ENCODE measurements at regions not wholly inside any gene's neighbourhood (a gene's known extent, or its start where the extent isn't known, plus 50 kb on each side); places are given as distances from the start of the nearest gene placed in this dataset.

DNA sequence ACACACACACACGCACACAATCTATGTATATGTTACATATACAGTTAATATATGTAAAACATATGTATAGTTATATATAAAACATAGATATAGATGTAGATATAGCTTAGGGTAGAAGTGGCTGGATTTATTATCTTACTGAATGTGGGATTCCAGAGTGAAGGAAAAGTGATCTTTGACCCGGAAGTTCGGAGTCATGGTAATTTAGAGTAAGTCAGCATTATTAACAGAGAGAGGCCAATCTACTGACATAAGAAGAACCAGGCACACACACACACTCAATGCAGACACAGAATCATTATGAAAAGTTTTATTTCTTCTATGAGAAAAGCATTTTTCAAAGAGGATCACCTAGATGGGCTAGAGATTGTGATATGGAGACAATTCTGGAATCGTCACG lies 384.2 kb upstream of the NOVA1 start:
- H3K4me3 Mint-ChIP-seq, result no peak overlapping the region
- no peaks in the 10 kb centered on the region for H3K27me3 Mint-ChIP-seq (ENCODE audit: low read depth, poor library complexity)
- no peak overlapping the region for H3K27ac Mint-ChIP-seq
- no peaks in the 10 kb centered on the region for H3K4me1 Mint-ChIP-seq
- H3K36me3 Mint-ChIP-seq (ENCODE audit: low read depth), result no peaks in the 10 kb centered on the region
- TF ChIP-seq, protein P1, sequence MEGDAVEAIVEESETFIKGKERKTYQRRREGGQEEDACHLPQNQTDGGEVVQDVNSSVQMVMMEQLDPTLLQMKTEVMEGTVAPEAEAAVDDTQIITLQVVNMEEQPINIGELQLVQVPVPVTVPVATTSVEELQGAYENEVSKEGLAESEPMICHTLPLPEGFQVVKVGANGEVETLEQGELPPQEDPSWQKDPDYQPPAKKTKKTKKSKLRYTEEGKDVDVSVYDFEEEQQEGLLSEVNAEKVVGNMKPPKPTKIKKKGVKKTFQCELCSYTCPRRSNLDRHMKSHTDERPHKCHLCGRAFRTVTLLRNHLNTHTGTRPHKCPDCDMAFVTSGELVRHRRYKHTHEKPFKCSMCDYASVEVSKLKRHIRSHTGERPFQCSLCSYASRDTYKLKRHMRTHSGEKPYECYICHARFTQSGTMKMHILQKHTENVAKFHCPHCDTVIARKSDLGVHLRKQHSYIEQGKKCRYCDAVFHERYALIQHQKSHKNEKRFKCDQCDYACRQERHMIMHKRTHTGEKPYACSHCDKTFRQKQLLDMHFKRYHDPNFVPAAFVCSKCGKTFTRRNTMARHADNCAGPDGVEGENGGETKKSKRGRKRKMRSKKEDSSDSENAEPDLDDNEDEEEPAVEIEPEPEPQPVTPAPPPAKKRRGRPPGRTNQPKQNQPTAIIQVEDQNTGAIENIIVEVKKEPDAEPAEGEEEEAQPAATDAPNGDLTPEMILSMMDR (IDR thresholded peaks at IDR 0.05), result no peak
- H3K9me3 Mint-ChIP-seq, result no peaks in the 10 kb centered on the region
- DNase-seq, result no peak

DNA sequence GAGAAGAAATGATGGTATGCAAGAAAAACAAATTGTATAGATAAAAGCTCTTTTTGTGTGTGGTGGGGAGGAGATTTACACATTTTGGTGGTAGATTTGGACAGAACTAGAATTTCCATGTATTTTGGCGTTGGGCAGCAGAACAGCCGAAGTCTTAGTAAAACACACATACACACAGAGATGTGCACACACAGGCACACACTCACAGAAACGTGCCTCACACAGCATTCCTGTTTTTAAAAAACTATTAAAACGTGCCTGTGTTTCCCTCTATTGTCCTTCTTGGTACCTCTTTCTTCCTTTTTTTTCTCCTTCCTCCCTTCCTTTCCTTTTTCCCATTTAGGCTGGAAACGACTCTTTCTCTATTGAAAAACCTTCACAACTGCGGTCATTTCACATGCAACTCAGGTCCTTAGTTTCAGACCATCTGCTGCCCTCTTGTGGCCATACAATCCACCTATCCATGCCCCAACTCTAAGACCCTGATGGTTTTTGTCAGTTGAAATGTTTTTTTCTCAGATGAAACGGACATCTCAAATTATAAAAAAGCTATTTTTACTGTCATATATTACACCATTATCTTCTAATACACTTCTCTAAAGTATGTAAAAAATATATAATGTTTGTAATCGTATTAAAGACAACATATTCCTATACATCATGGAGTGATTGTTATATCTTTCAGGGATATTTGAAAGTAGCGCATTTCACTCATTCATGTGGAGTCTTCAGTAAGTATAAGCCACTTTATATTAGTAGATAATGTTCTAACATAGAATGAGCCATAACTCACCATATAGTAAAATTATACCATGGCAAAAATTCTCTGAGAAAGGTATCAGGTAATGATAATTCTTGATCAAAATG lies 386.7 kb upstream of the NOVA1 start:
- TF ChIP-seq, protein P1 (IDR thresholded peaks at IDR 0.05), result peak; percentile 75
- Mint-ChIP-seq H3K4me3 (peak overlapping the region; percentile 1), H3K4me1 (peaks cover 10% of the 10 kb centered on the region), H3K9me3 (no peaks in the 10 kb centered on the region), H3K36me3 (ENCODE audit: low read depth) (no peaks in the 10 kb centered on the region), H3K27me3 (ENCODE audit: low read depth, poor library complexity) (no peaks in the 10 kb centered on the region), H3K27ac (no peak overlapping the region)
- DNase-seq, result peak; percentile 74

DNA sequence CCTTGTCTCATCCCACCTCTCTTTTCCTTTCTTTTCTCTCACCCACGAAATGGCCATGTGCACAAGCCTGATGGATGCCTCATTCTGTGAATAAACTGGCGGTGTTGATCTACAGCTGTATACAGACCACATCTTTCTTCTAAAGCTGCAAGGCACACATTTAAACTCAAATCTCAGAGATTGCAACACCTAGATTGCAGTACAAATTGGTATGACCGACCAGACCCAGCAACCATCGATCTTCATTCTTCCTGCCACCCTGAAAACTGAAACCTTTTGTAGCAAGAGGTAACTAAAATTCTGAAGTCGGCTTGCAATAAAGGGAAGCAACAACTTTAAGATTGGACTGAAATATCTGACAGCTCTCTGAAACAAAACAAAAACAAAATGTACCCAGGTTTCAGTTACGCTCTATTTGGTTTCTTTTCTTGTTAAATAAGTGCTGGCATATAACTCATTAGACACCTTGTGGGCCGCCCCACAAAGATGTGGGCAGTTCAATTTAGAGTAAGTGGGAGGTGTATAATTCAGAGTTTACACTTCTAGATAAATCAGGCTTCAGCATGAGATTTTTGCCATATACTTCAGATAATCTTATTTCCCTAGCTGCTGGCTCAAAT lies 390.0 kb upstream of the NOVA1 start:
- H3K36me3 Mint-ChIP-seq (ENCODE audit: low read depth), result no peaks in the 10 kb centered on the region
- no peak overlapping the region for H3K27ac Mint-ChIP-seq
- H3K27me3 Mint-ChIP-seq (ENCODE audit: low read depth, poor library complexity), result no peaks in the 10 kb centered on the region
- no peak for DNase-seq
- H3K4me3 Mint-ChIP-seq, result no peak overlapping the region
- no peaks in the 10 kb centered on the region for H3K9me3 Mint-ChIP-seq
- TF ChIP-seq, protein P1 (IDR thresholded peaks at IDR 0.05), result no peak
- H3K4me1 Mint-ChIP-seq, result peaks cover 10% of the 10 kb centered on the region

DNA sequence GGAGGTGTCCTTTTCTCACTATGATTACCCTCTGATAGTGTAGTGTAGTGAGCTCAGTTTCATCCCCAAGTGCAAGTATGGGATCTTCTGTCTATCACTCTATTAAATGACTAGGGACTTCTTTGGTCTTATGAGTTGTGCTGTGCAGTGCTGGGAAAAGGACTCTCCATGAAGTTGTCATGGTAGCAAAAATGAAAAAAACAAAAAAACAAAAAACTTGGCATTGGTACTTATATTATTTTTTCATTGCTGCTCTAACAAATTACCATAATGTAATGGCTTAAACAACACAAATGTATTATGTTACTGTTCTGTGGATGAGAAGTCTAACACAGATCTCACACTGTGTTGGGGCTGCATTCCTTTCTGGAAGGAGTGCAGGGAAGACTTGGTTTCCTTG lies 393.1 kb upstream of the NOVA1 start:
- Mint-ChIP-seq H3K9me3 (no peaks in the 10 kb centered on the region), H3K4me1 (peaks cover 10% of the 10 kb centered on the region), H3K36me3 (ENCODE audit: low read depth) (no peaks in the 10 kb centered on the region), H3K27me3 (ENCODE audit: low read depth, poor library complexity) (no peaks in the 10 kb centered on the region), H3K27ac (no peak overlapping the region), H3K4me3 (no peak overlapping the region)
- TF ChIP-seq, protein P1 (IDR thresholded peaks at IDR 0.05), result no peak
- no peak for DNase-seq

DNA sequence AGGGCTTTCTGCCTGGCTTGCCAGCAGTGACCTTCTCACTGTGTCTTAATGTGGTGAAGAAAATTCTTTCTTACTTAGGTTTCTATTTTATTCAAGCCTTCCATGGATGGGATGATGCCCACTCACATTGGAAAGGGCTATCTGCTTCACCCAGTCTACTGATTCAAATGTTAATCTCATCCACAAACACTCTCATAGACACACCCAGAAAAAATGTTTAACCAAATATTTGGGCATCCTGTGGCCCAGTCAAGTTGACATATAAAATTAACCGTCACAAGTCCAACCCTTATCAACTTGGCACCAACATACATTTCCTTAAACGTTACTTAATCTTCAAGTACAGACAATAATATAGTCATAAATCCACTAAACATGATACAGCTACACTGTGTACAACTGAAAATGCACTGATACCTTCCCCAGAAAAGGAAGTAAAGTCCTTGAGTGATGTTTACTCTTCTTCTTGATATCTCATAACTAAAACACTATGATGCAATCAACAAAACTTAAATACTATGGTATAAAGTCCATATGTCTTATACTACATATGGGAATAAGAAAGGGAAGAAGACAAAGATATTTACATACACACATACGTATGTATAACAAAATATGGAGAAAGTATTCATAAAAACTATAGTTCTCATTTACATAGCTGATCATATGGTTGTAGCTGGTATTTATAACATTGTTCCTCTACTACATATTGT lies 394.7 kb upstream of the NOVA1 start:
- peaks cover 8% of the 10 kb centered on the region for H3K4me1 Mint-ChIP-seq
- TF ChIP-seq, protein P1 (IDR thresholded peaks at IDR 0.05), result no peak
- no peak overlapping the region for H3K27ac Mint-ChIP-seq
- no peak overlapping the region for H3K4me3 Mint-ChIP-seq
- no peak for DNase-seq
- H3K27me3 Mint-ChIP-seq (ENCODE audit: low read depth, poor library complexity), result no peaks in the 10 kb centered on the region
- no peaks in the 10 kb centered on the region for H3K36me3 Mint-ChIP-seq (ENCODE audit: low read depth)
- no peaks in the 10 kb centered on the region for H3K9me3 Mint-ChIP-seq

All from nephron progenitor cell (in vitro differentiated cells).